Naive thymus-derived CD4-positive, alpha-beta T cell (primary cell): ENCODE measurements at regions not wholly inside any gene's neighbourhood (a gene's known extent, or its start where the extent isn't known, plus 50 kb on each side); places are given as distances from the start of the nearest gene placed in this dataset.

ENCODE experiments used
- ATAC-seq: fragments of 150-1000 bp; cut with Tn5 transposase; 2 replicates; pipeline ENCODE4 v1.10.0; 2021; ENCODE audit warnings: mild to moderate bottlenecking, moderate library complexity
- CTCF ChIA-PET: fragments of 350-600 bp; sonication (Branson Sonifier 250); formaldehyde crosslinking; loops from one replicate; lab custom pipeline; 2021; ENCODE audit warnings: antibody characterized with exemption; lab: Charles Lee
- POLR2A ChIA-PET: fragments of 350-600 bp; sonication (Branson Sonifier 250); formaldehyde crosslinking; loops from one replicate; lab custom pipeline; 2021; ENCODE audit warnings: antibody characterized with exemption, inconsistent platforms; lab: Charles Lee
- DNase-seq, 9 donors: peaks; one replicate each; pipeline versions ENCODE4 v3.0.0 to v3.0.0-alpha.2; 2020 to 2022; ENCODE audit warnings: mixed read lengths in 1 of 9
- H3K27ac ChIP-seq: one replicate; pipeline ENCODE4 v1.7.0; 2013; ENCODE audit warnings: mild to moderate bottlenecking, low read depth, low read length, moderate library complexity
- H3K27me3 ChIP-seq, 2 donors: one replicate each; pipeline ENCODE4 v1.7.0; 2013; ENCODE audit warnings: low read length in 2 of 2, mild to moderate bottlenecking in 2 of 2, moderate library complexity in 2 of 2; ENCODE audit not compliant: control insufficient read depth in 2 of 2, insufficient read depth in 2 of 2
- H3K36me3 ChIP-seq, 3 experiments: 1 replicate in 2 of 3; 2 replicates in 1 of 3; pipeline ENCODE4 v1.7.0; 2013; ENCODE audit warnings: low read length in 3 of 3, mild to moderate bottlenecking in 3 of 3, moderate library complexity in 1 of 3; ENCODE audit not compliant: insufficient read depth in 3 of 3, control insufficient read depth in 2 of 3
- H3K4me1 ChIP-seq, 2 donors: one replicate each; pipeline ENCODE4 v1.7.0; 2013; ENCODE audit warnings: low read length in 2 of 2, mild to moderate bottlenecking in 2 of 2, moderate library complexity in 1 of 2; ENCODE audit not compliant: control insufficient read depth in 2 of 2, insufficient read depth in 2 of 2
- H3K4me3 ChIP-seq: 2 replicates; pipeline ENCODE4 v1.7.0; 2013; ENCODE audit warnings: mild to moderate bottlenecking, low read length
- H3K9me3 ChIP-seq, 3 experiments: 1 replicate in 2 of 3; 2 replicates in 1 of 3; pipeline ENCODE4 v1.7.0; 2013; ENCODE audit warnings: low read length in 3 of 3; ENCODE audit not compliant: control insufficient read depth in 2 of 3
- H3K27ac Mint-ChIP-seq, 9 donors: one replicate each; pipeline ENCODE4 v1.8.0; 2020 to 2022; ENCODE audit warnings: mixed read lengths in 9 of 9, mild to moderate bottlenecking in 8 of 9, moderate library complexity in 5 of 9, inconsistent platforms in 2 of 9
- H3K27me3 Mint-ChIP-seq, 5 donors: one replicate each; pipeline ENCODE4 v1.8.0; 2021 to 2022; ENCODE audit warnings: mixed read lengths in 5 of 5, mild to moderate bottlenecking in 1 of 5
- H3K36me3 Mint-ChIP-seq, 5 donors: one replicate each; pipeline ENCODE4 v1.8.0; 2020 to 2022; ENCODE audit warnings: mixed read lengths in 5 of 5, mild to moderate bottlenecking in 3 of 5, inconsistent platforms in 1 of 5
- H3K4me1 Mint-ChIP-seq, 7 donors: one replicate each; pipeline ENCODE4 v1.8.0; 2020 to 2022; ENCODE audit warnings: mixed read lengths in 7 of 7, mild to moderate bottlenecking in 3 of 7, inconsistent platforms in 1 of 7
- H3K4me3 Mint-ChIP-seq, 10 donors: one replicate each; pipeline ENCODE4 v1.8.0; 2020 to 2022; ENCODE audit warnings: mild to moderate bottlenecking in 10 of 10, mixed read lengths in 10 of 10, moderate library complexity in 6 of 10, inconsistent platforms in 2 of 10
- H3K9me3 Mint-ChIP-seq, 11 donors: one replicate each; pipeline ENCODE4 v1.8.0; 2020 to 2022; ENCODE audit warnings: mixed read lengths in 11 of 11, mild to moderate bottlenecking in 4 of 11, inconsistent platforms in 1 of 11, moderate library complexity in 1 of 11
- intact Hi-C, 2 donors: fragments of 100-400 bp; cut with micrococcal nuclease; formaldehyde crosslinking; loops; one replicate each; pipeline ENCODE4 v1.15.1; 2023

GRCh38 chr6:144647406-144647964, 362.4 kb downstream of the UTRN start:
- Mint-ChIP-seq H3K4me3 (no peak overlapping the region), H3K27me3 (no peaks in the 10 kb centered on the region), H3K36me3 (peaks cover 0 to 55% (median 46%) of the 10 kb centered on the region in 5 donors), H3K9me3 (peaks cover 0 to 5% (median 0%) of the 10 kb centered on the region in 11 donors), H3K27ac (no peak overlapping the region), H3K4me1 (peaks cover 0 to 46% (median 17%) of the 10 kb centered on the region in 7 donors)
- Histone ChIP-seq H3K27ac (no peak overlapping the region), H3K9me3 (no peaks in the 10 kb centered on the region), H3K27me3 (no peaks in the 10 kb centered on the region), H3K4me1 (peaks cover 0 to 4% of the 10 kb centered on the region in 2 donors), H3K4me3 (no peak overlapping the region), H3K36me3 (no peaks in the 10 kb centered on the region)
- ChIA-PET CTCF (no interaction called here), POLR2A (interaction anchor here (0.6 kb wide), 1 partner anchor 10 kb away, joined by 5 read pairs; no protein-coding TSS in a partner anchor)
- no peak for ATAC-seq
- DNase-seq: no peak
- intact Hi-C loops: no loop called here

DNA sequence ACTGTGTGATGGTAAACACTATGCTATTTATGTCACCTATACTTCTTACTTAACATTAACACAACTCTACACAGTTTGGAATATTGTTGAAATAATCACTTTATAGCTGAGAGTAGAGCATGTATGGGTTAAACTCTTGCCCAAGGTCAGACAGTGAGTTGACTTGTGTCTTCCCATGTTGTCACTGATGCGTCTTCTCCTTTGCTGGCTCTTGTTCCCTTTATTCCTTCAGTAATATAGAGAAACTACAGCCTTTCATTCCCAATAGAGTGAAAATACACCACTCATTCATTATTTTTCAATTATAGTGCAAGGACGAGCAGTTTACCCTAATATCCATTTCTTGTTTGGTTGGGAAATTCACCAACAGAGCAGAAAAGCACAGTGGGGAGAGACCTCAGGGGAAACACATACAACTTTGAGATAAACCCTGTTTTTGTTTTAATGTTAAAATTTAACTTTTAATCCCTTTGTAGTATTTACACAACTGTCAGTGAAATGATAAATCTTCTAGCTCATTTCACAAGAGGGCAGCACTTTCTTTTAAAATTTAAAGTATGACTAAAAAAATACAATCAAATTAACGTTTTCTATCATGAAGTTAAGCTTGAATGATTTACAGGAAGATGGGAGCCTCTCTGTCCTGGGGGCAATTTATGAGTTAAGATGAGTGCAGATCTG, 363.0 kb downstream of the UTRN start:
- H3K36me3 Mint-ChIP-seq: peaks cover 0 to 53% (median 48%) of the 10 kb centered on the region in 5 donors
- POLR2A ChIA-PET: interaction anchor here (0.6 kb wide), 1 partner anchor 10 kb away, joined by 5 read pairs; no protein-coding TSS in a partner anchor
- no peaks in the 10 kb centered on the region for H3K27me3 Mint-ChIP-seq
- Histone ChIP-seq H3K27ac (no peak overlapping the region), H3K4me3 (no peak overlapping the region), H3K36me3 (no peaks in the 10 kb centered on the region), H3K4me1 (peaks cover 0 to 9% of the 10 kb centered on the region in 2 donors), H3K9me3 (no peaks in the 10 kb centered on the region), H3K27me3 (no peaks in the 10 kb centered on the region)
- peaks cover 0 to 48% (median 19%) of the 10 kb centered on the region in 7 donors for H3K4me1 Mint-ChIP-seq
- CTCF ChIA-PET: no interaction called here
- peaks cover 0 to 5% (median 0%) of the 10 kb centered on the region in 11 donors for H3K9me3 Mint-ChIP-seq
- H3K27ac Mint-ChIP-seq: no peak overlapping the region
- intact Hi-C loops: no loop called here
- DNase-seq: no peak
- no peak for ATAC-seq
- H3K4me3 Mint-ChIP-seq: no peak overlapping the region

DNA sequence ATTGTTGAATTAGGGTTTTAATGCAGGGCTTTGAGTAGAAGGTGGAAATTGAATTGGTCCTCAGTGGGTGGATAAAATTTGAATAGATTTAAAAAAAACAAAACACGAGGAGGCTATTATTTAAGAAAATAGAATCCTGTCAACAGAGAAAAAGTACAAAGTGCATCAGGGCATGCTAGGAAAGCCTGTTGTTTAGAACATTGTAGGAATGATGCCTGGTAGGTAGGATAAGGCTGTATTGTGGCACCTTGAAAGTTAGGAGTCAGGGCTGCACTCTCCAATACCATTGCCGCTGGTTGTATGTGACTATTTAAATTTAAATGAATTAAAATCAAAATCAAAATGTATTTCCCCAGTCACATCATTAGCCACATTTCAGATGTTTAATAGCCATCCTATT, 363.9 kb downstream of the UTRN start:
- ATAC-seq: no peak
- Mint-ChIP-seq H3K27me3 (no peaks in the 10 kb centered on the region), H3K27ac (no peak overlapping the region), H3K9me3 (peaks cover 0 to 5% (median 0%) of the 10 kb centered on the region in 11 donors), H3K4me3 (no peak overlapping the region), H3K4me1 (peaks cover 4 to 55% (median 23%) of the 10 kb centered on the region in 7 donors), H3K36me3 (peaks cover 0 to 52% (median 50%) of the 10 kb centered on the region in 5 donors)
- intact Hi-C loops: no loop called here
- CTCF ChIA-PET: no interaction called here
- DNase-seq: no peak
- peaks cover 0 to 19% of the 10 kb centered on the region in 2 donors for H3K4me1 ChIP-seq
- no peaks in the 10 kb centered on the region for H3K9me3 ChIP-seq
- no peaks in the 10 kb centered on the region for H3K27me3 ChIP-seq
- H3K36me3 ChIP-seq: no peaks in the 10 kb centered on the region
- POLR2A ChIA-PET: interaction anchor here (1.0 kb wide), 1 partner anchor 11 kb away, joined by 4 read pairs; no protein-coding TSS in a partner anchor
- H3K27ac ChIP-seq: no peak overlapping the region
- H3K4me3 ChIP-seq: no peak overlapping the region

GRCh38 chr6:144651234-144651633, 366.1 kb downstream of the UTRN start:
- ATAC-seq: no peak
- Histone ChIP-seq H3K27me3 (no peaks in the 10 kb centered on the region), H3K4me1 (peaks cover 0 to 19% of the 10 kb centered on the region in 2 donors), H3K36me3 (no peaks in the 10 kb centered on the region), H3K9me3 (no peaks in the 10 kb centered on the region), H3K4me3 (no peak overlapping the region), H3K27ac (no peak overlapping the region)
- Mint-ChIP-seq H3K4me1 (peaks cover 6 to 64% (median 23%) of the 10 kb centered on the region in 7 donors), H3K27me3 (no peaks in the 10 kb centered on the region), H3K36me3 (peaks cover 0 to 47% (median 41%) of the 10 kb centered on the region in 5 donors), H3K9me3 (peaks cover 0 to 5% (median 0%) of the 10 kb centered on the region in 11 donors), H3K27ac (no peak overlapping the region), H3K4me3 (no peak overlapping the region)
- POLR2A ChIA-PET: no interaction called here
- DNase-seq: no peak
- intact Hi-C loops: no loop called here
- CTCF ChIA-PET: no interaction called here

DNA sequence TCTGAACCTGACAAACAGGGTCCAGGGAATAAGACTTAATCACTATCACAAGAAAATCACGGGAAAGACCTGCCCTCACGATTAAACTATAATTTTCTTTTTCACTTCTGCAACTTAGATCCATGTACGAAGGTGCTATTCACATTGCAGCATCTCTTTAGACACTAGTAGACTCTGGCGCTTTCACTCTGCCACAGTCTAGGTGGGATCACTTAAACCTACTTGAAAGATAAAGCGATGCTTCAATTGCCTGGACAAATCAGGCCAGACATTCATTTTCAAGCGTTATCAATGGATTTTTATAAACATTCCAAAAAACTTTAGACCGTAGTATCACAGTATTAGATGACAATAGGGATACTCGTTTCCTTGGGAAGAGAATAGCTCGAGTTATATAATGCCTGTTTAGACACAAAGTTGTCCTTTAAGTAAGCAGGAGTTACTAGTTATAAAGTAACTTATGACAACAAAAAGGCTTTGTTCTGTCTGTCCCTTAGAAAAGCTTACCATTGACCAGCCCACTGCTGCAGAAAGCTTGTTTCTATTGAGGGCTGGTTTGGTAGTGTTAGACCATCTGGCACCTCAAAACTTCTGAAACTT, 367.3 kb downstream of the UTRN start:
- H3K9me3 ChIP-seq: no peaks in the 10 kb centered on the region
- H3K4me3 ChIP-seq: no peak overlapping the region
- no peaks in the 10 kb centered on the region for H3K27me3 Mint-ChIP-seq
- H3K9me3 Mint-ChIP-seq: peaks cover 0 to 5% (median 0%) of the 10 kb centered on the region in 11 donors
- intact Hi-C loops: no loop called here
- no peaks in the 10 kb centered on the region for H3K27me3 ChIP-seq
- no peak overlapping the region for H3K27ac ChIP-seq
- DNase-seq (no peak), ATAC-seq (no peak)
- no peak overlapping the region for H3K4me3 Mint-ChIP-seq
- H3K36me3 Mint-ChIP-seq: peaks cover 0 to 43% (median 30%) of the 10 kb centered on the region in 5 donors
- H3K36me3 ChIP-seq: no peaks in the 10 kb centered on the region
- ChIA-PET CTCF (interaction anchor here (0.5 kb wide), 1 partner anchor 1611 kb away, joined by 3 read pairs; no protein-coding TSS in a partner anchor), POLR2A (no interaction called here)
- peak overlapping the region in 1 of 9 donors; percentile 14 for H3K27ac Mint-ChIP-seq
- H3K4me1 ChIP-seq: peaks cover 0 to 19% of the 10 kb centered on the region in 2 donors
- peaks cover 8 to 63% (median 26%) of the 10 kb centered on the region in 7 donors for H3K4me1 Mint-ChIP-seq

- intact Hi-C loops: no loop called here
- H3K27ac ChIP-seq: no peak overlapping the region
- Mint-ChIP-seq H3K27me3 (no peaks in the 10 kb centered on the region), H3K36me3 (peaks cover 0 to 31% (median 18%) of the 10 kb centered on the region in 5 donors), H3K9me3 (peaks cover 0 to 5% (median 0%) of the 10 kb centered on the region in 11 donors), H3K27ac (peak overlapping the region in 5 of 9 donors; percentile 0 to 31 (median 5)), H3K4me1 (peaks cover 20 to 69% (median 42%) of the 10 kb centered on the region in 7 donors), H3K4me3 (peak overlapping the region in 1 of 10 donors; percentile 0)
- H3K27me3 ChIP-seq: no peaks in the 10 kb centered on the region
- no peaks in the 10 kb centered on the region for H3K36me3 ChIP-seq
- DNase-seq: no peak
- no peaks in the 10 kb centered on the region for H3K9me3 ChIP-seq
- CTCF ChIA-PET: no interaction called here
- no peak overlapping the region for H3K4me3 ChIP-seq
- POLR2A ChIA-PET: no interaction called here
- H3K4me1 ChIP-seq: peaks cover 2 to 20% of the 10 kb centered on the region in 2 donors
- peak; percentile 86 for ATAC-seq
These were observed 368.9 kb downstream of the UTRN start for GRCh38 chr6:144653885-144654505.
